GM18951 (cell line): ENCODE measurements at regions not wholly inside any gene's neighbourhood (a gene's known extent, or its start where the extent isn't known, plus 50 kb on each side); places are given as distances from the start of the nearest gene placed in this dataset.
"Not testable (repeated sequence)": the region's sequence is repeated elsewhere in the genome, so short reads cannot be mapped to it uniquely, and the experiment has no call there.

Source experiments
- POLR2A ChIP-seq: IDR thresholded peaks from 4 replicates; pipeline ENCODE4 v1.6.1; 2011; ENCODE audit warnings: mild to moderate bottlenecking; ENCODE audit not compliant: insufficient read length, insufficient read depth; ENCODE audit errors: extremely low read depth
- in situ Hi-C: fragments of 300-500 bp; cut with MboI; formaldehyde crosslinking; loops from one replicate; pipeline ENCODE4 v1.12.0; 2022; ENCODE audit warnings: low sequenced_read_pairs, mixed read lengths, inconsistent platforms; ENCODE audit not compliant: unreplicated experiment

DNA sequence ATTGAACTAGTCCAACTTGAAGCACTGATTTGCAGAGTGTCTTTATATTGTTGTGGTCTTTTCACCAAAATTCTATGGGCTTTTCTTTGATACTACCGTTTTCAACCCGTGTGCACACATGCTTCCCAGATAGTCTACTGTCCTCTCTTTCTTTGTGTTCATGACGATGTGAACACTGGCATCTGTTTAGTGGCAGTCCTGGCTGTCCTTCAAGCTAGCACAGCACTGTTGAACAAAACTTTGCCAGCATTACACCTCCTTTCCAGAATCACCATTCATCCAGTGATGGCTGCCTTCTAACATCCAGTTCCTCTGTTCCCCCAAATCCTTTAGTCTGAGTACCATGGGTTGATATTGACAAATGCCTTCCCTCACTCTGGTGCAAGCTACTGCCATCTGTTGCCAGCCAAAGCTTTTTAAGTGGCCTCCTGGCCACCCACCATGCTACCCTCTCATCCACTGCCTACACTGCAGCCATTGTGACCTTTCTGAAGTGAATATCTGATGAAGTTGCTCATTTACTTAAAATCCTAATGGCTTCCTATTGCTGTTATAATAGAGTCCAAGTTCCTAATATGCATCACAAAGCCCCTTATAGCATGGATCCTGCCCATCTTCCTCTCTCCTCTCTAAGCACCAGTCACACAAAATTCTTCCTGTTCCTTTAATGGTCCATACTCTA is 94.3 kb downstream of the NIBAN1 start:
- TF ChIP-seq POLR2A = no peak
- in situ Hi-C loops = no loop called here

DNA sequence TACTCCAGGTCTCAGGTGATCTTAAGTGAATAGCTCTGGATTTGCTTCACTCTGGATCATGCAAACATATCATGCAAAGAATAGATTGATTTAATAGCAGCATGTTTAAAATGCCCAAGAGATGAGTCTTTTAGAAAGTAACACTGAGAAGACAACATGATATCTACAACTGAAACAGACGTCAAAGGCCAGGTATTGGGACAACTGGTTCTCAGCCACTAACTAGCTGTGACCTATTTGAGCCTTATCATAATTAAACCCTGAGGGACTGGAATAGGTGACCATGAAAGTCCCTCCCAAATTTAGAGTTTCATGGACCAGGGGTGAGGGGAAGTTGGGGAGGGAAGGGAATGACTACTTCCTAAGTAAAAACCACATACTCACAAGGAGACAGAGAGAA is 95.7 kb downstream of the NIBAN1 start:
- no peak for TF ChIP-seq POLR2A
- in situ Hi-C loops = no loop called here

DNA sequence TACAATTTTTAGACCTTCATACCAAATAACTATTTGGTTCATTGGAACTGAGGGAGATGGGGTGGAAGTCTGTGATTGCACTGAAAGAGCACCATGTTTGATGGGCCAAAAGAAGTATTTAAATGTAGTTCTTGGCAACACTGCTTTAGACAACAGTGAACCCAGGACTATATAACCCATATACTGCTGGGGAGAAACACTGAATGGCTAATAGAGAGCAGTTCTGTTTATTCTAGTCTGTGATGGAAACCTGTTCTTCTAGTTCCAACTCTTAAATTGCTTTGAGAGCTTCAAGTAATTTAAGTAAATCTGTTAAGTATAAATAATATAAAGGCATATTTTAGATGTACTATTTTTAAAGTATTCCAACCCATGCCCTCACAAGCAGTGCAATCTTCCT is 96.3 kb downstream of the NIBAN1 start:
- in situ Hi-C loops = no loop called here
- TF ChIP-seq POLR2A = no peak

GRCh38 chr1:184876015-184876414 is 98.3 kb downstream of the NIBAN1 start:
- in situ Hi-C loops = not testable (repeated sequence)

DNA sequence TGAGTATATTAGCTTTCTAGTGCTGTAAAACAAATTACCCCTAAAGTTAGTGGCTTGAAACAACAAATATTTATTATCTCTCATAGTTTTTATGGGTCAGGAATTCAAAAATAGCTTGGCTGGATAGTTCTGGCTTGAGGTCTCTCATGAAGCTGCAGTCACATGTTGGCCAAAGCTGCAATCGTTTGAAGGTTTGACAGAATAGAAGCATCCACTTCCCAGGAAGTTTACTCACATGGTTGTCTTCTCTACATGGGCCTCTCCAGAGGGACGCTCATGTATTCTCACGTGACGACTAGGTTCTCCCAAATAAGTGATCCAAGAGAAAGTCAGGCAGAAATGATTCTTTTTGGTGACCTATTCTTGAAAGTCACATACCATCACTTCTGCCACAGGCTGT is 99.1 kb downstream of the NIBAN1 start:
- in situ Hi-C loops = no loop called here
- TF ChIP-seq POLR2A = no peak

GRCh38 chr1:184870319-184870718 is 104.0 kb downstream of the NIBAN1 start:
- in situ Hi-C loops = no loop called here
- TF ChIP-seq POLR2A = no peak

DNA sequence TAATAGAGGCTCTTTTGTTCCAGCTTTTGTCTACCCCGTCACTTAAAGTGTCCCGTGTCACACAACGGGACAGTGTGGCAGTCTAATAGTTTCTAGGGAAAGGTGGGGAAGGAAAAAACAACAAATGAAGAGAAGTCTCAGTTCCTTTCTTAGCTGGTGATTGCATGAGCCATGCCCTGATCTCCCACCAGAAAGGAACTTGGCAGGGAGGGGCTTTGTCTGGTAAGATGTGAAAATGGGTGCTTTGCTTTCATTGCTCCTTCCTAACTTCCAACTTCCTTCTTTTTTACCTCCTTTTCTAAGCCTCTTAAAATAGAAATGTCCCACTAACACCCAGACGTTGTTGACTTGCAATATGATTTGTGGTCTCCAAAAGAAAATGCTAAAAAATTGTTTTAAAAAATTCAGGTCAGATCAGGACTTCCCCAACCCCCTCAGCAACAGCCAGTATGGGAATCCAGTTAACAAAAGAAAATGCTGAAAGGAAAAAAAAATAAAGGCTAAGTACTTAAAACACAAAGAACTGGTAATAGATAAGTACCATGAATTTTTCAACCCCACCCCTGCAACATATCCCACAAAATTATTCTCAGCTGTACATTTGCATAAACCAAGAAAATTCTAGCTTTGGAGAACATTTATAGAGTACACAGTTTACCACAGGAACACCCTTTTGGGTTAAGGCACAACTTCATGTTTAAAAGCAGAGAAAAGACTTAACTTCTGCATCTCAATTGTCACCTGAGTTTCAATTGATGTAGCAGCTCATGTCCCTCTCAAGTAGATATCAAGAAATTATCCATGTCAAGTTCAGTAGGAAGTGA is 106.2 kb downstream of the NIBAN1 start:
- TF ChIP-seq POLR2A = no peak
- in situ Hi-C loops = no loop called here

DNA sequence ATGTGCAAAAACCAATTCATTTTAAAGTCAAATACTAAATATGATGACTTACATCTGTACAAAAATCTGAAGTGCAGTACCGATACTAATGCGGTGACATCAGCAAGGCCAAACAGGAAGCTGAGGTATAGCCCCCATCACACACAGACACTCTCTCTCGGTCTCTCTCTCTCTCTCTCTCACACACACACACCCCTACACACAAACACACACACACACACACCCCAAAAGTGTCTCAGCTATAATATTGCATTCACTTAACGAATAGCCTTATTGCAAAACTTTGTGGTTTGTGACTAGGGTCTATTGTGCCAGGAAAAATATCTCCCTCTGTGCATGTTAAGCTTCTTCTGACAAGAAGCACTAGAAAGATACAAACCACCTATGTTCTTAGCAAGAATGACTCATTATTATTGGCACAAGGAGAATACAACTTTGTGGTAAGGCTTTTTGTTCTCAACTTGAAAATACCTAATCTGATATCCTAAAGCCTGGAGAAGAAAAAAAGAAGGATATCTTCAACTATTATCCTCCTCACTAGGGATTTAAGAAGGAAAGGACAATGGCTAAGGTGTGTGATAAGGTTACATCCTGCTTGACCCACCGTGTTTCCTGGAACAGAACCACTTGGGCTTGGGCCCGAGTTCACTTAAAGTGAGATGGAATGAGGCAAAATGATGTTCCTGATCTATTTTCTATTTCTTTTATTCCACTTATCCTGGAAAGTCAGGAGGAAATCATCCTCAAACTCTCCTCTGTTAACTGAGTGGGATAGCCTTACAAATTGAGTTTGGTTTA is 107.1 kb downstream of the NIBAN1 start:
- in situ Hi-C loops = no loop called here
- no peak for TF ChIP-seq POLR2A

- in situ Hi-C loops = no loop called here
- no peak for TF ChIP-seq POLR2A
Measured at GRCh38 chr1:184866586-184866985, 107.7 kb downstream of the NIBAN1 start.

- in situ Hi-C loops = no loop called here
- no peak for TF ChIP-seq POLR2A
Measured at GRCh38 chr1:184865831-184866230, 108.5 kb downstream of the NIBAN1 start.

GRCh38 chr1:184861755-184862336 is 107.2 kb upstream of the EDEM3 start:
- in situ Hi-C loops = no loop called here
- TF ChIP-seq POLR2A = no peak

DNA sequence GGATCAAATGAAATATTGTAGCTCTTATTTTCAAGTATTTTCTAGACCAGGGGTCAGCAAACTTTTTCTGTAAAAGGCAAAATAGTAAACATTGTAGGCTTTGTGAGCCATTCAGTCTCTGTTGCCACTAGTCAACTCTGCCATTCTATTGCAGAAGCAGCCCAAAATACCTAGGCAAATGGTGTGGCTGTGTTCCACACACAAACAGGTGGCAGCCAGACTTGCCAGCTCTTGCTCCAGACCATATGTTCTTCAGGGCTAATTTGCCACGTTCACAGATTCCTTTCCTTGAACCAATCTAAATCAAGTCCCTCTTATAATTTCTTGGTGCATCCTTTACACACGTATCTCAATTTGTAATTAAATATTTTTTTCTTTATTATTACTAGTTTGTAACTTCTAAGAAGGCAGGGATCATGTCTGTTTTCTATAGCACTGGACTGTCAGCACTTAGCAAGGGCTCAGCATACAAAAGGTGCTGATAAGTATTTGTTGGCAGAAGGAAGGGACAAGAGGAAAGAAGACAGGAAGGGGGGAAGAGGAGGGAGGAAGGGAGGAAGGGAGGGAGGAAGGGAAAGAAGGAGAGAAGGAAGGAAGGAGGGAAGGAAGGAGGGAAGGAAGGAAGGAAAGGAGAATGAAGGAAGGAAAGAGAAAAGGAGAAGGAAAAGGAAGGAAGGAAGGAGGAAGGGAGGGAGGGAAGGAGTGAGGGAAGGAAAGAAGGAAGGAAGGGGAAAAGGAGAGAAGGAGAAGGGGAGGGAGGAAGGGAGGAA is 106.5 kb upstream of the EDEM3 start:
- in situ Hi-C loops = no loop called here
- TF ChIP-seq POLR2A = no peak

DNA sequence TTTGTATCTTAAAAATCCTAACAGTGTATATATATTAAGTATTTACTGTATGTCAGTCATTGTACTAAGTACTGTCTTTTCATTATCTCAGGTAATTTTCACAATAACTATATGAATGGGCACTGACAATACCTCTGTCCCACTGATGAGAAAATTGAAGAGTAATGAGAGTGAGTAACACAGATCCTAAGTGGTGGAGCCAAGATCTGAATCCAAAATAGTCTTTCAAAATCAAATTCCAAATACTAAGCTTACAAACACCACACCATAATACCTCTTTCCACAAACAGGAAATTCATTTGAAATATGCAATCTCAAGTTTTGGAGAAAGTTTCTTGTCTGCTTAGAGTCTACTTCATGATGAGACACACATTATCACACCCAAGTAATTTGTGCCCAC is 105.9 kb upstream of the EDEM3 start:
- TF ChIP-seq POLR2A = no peak
- in situ Hi-C loops = no loop called here
